ENCODE measurements at regions not wholly inside any gene's neighbourhood (a gene's known extent, or its start where the extent isn't known, plus 50 kb on each side); places are given as distances from the start of the nearest gene placed in this dataset.

- ChIA-PET POLR2A (no interaction called here), CTCF (interaction anchor here (1.4 kb wide), 1 partner anchor 264 kb away, joined by 3 read pairs; no protein-coding TSS in a partner anchor)
- TF ChIP-seq CTCF (IDR thresholded peaks at IDR 0.05; ENCODE audit: control extremely low read depth, extremely low read depth, low read depth, missing control alignments): no peak
- no peak for DNase-seq (ENCODE audit: extremely low spot score)
These were observed 152.0 kb upstream of the XPO1 start for GRCh38 chr2:61690078-61690596.

DNA sequence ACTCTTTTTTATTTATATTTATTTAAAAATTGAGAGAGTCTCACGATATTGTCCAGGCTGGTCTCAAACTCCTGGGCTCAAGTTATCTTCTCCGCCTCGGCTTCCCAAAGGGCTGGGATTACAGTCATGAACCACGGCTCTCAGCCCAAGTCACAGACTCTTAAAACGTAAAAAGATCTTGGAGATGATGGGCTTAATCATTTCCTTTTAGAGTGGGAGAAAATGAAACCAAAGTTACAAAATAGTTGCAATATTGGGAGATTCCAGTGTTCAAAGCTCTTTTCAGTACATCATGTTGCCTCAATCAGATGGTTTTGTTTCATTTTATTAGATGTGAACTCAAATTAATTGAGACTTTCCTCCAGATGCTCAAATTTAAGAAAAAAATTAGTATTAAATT, 151.4 kb upstream of the XPO1 start:
- CTCF ChIA-PET: no interaction called here
- POLR2A ChIA-PET: no interaction called here
- DNase-seq (ENCODE audit: extremely low spot score): no peak
- TF ChIP-seq CTCF (IDR thresholded peaks at IDR 0.05; ENCODE audit: control extremely low read depth, extremely low read depth, low read depth, missing control alignments): no peak

GRCh38 chr2:61688369-61689334, 150.5 kb upstream of the XPO1 start:
- ChIA-PET CTCF (no interaction called here), POLR2A (no interaction called here)
- TF ChIP-seq CTCF (IDR thresholded peaks at IDR 0.05; ENCODE audit: control extremely low read depth, extremely low read depth, low read depth, missing control alignments): no peak
- DNase-seq (ENCODE audit: extremely low spot score): no peak

DNA sequence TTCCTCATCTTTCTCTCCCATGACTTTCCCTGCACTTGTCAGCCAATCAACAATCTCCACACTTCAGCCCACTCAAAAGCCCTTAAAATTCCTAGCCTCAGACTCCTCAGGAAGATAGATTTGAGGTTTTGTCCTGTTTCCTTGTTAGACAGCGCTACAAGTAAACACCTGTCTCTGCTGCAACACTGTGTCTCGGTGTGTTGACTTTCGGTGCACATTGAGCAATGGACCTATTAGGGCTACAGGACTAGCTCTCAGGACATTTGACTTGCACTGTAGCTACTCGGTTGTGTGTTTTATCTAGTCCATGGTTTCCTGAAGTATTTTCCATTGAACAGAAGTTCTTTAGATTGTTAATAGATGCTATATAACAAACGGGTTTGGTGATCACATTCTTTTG, 140.9 kb upstream of the XPO1 start:
- DNase-seq (ENCODE audit: extremely low spot score): no peak
- ChIA-PET CTCF (no interaction called here), POLR2A (no interaction called here)
- TF ChIP-seq CTCF (IDR thresholded peaks at IDR 0.05; ENCODE audit: control extremely low read depth, extremely low read depth, low read depth, missing control alignments): no peak

GRCh38 chr2:61677942-61678341, 139.8 kb upstream of the XPO1 start:
- POLR2A ChIA-PET: no interaction called here
- DNase-seq (ENCODE audit: extremely low spot score): no peak
- CTCF ChIA-PET: interaction anchor here (1.4 kb wide), 1 partner anchor 19 kb away, joined by 4 read pairs; no protein-coding TSS in a partner anchor
- TF ChIP-seq CTCF (IDR thresholded peaks at IDR 0.05; ENCODE audit: control extremely low read depth, extremely low read depth, low read depth, missing control alignments): no peak

DNA sequence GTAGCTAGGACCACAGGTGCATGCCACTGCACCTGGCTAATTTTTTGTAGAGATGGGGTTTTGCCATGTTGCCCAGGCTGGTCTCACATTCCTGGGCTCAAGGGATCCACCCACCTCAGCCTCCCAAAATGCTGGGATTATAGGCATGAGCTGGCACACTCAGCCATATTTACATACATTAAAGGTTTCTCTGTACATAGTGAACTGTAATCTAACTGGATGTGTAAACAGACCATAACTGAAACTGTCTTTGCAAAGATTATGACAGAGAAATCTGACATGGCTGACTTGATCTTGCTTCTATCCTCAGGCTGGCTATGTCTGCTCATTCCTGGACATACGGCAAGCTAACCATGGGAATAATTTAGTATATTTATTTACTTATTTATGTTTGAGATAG, 139.2 kb upstream of the XPO1 start:
- CTCF ChIA-PET: interaction anchor here (1.4 kb wide), 1 partner anchor 19 kb away, joined by 4 read pairs; no protein-coding TSS in a partner anchor
- no peak for DNase-seq (ENCODE audit: extremely low spot score)
- TF ChIP-seq CTCF (IDR thresholded peaks at IDR 0.05; ENCODE audit: control extremely low read depth, extremely low read depth, low read depth, missing control alignments): no peak
- POLR2A ChIA-PET: no interaction called here
